ENCODE measurements at regions not wholly inside any gene's neighbourhood (a gene's known extent, or its start where the extent isn't known, plus 50 kb on each side); places are given as distances from the start of the nearest gene placed in this dataset.
A peak's percentile ranks its signal among the peaks of the same experiment; 100 is the strongest.

DNA sequence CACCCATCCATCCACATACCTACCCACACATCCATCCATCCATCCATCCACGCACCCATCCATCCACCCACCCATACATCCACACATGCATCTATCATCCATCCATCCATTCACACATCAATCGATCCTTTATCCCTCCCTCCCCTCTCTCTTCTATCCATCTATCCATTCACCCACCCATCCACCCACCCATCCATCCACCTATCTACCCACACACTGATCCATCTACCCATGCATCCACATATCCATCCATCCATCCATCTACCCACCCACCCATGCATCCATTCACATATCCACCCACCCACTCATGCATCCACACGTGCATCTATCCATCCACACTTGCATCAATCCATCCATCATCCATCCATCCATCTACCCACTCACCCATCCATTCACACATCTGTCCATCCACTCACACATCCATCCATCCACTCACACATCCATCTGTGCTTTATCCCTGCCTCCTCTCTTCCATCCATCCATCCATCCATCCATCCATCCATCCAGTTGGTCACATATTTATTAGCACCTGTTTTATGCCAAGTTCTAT is 366.1 kb downstream of the CTTN start:
- intact Hi-C loops (cut with DNase I), result no loop called here
- ATAC-seq (ENCODE audit: poor library complexity) (no peak), DNase-seq (no peak)

DNA sequence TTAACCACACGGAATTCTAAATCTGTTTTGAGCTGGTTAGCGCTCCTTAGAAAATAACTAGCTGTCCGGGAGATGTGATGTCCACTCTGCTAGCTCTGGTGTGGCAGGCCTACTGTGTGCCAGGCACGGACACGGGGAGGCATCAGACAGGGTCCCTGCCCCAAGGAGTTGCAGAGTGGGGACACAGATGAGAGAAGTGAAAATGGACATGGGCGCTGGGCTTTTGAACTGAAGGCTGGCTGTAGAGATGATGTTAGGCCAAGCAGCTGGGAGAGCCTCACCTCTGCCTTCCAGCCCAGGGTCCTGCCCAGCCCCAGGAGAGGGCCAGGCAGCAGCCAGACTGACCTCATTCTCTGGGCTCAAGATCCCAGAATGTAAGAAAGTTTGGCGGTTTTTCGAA is 368.6 kb downstream of the CTTN start:
- DNase-seq (no peak), ATAC-seq (ENCODE audit: poor library complexity) (no peak)
- intact Hi-C loops (cut with DNase I), result no loop called here

DNA sequence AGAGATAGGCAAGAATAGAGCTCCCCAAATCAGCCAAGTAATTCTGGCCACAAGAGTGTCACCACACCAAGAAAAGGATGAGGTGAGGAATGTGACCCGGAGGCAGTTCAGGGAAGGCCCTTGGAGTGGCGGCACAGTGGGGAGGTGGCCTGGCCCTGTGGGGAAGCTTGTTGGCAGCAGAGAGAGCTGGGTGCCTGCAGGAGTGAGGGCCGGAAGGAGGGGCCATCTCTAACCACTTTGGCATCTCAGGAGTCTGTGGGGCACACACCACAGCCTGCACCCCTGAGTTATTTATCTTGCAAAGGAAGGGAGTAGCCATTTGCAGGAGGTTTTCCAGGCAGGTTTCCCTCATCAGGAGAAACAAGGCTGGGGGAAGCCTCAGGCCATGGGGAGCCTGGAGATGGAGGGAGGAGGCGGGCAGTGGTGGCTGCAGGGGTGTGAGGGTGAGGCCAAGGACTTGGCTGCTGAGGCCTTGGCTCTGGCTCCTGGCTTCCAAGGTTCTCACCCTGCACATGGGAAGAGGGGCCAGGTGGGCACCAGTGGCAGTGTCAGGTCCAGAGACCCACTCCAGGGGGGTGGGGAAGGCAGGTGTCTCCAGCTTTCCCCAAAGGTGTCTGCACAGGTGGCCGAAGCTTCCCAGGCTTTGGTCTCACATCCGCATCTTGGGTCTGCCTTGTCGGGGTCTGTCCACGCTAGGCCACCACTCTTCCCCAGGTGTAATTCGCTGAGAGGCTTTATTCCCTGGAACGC is 370.2 kb downstream of the CTTN start:
- intact Hi-C loops (cut with DNase I), result no loop called here
- no peak for ATAC-seq (ENCODE audit: poor library complexity)
- DNase-seq, result no peak

DNA sequence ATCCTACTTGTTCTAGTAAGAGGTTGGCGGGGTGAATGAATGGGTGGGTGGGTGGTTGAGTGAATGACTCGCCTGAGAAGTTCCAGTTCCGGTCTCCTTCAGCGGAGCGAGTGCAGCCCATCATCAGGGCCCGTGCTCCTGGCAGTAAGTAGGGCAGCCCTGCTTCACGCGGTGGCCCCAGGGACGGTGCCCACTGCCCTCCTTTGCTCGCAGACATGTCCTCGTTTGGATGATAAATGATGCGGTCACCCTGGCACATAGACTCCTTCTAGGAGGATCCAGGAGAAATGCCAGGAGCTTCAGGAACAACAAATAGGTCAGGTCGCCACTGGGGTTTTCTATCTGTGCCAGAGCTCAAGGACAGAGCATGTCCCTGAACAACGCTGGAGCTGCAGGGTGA is 370.8 kb downstream of the CTTN start:
- DNase-seq, result no peak
- intact Hi-C loops (cut with DNase I), result no loop called here
- ATAC-seq (ENCODE audit: poor library complexity), result no peak

DNA sequence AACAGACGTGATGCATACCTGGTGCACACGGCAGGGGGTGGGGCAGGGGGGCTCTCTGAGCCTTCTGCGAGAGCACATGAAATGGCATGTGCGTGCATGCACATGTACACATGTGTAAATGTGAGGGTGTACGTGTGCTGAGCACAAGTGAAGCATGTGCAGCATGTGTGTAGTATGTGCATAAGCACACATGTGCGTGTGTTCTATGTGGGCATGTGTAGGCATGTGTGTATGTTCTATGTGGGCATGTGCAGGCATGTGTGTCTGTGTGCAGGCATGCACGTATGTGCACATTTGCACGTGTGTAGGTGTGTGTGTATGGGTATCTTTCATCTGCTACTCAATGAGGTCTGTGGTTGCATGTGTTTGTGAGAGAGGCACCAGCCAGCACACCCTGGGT is 371.2 kb downstream of the CTTN start:
- DNase-seq (no peak), ATAC-seq (ENCODE audit: poor library complexity) (no peak)
- intact Hi-C loops (cut with DNase I), result no loop called here

DNA sequence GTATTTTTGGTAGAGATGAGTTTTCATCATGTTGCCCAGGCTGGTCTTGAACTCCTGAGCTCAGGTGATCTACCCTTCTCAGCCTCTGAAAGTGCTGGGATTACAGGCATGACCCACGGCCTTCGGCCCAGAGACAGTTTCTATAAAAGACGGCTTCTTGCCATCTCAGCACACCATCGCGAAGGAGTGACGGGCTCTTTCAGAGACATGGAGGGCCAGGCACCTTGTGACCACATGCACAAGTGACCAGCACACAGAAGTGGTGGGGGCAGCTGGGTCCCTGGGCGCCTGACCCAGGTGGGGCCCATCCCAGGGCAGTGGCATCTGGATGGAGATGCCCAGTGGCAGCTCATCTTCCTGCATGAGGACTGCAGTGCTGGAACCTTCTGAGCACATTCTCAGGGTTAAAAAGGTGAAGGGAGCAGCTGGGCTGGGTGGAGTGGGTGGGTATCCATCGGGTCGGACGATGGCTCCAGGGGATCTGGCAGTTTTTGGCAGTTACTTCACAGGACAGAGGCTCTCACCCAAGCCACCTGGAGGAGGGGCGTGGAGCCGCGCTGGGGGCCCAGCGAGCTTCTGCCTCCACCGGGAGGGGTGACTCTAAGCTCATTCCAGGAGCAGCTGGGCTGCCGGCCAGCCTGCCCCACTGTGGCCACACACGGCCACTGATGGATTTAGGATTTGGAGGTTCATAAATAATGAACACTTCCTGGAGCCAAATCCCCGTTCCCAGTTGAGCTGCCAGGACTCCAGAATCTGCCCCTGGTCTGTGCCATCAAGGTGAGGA is 373.0 kb downstream of the CTTN start:
- intact Hi-C loops (cut with DNase I), result no loop called here
- no peak for ATAC-seq (ENCODE audit: poor library complexity)

DNA sequence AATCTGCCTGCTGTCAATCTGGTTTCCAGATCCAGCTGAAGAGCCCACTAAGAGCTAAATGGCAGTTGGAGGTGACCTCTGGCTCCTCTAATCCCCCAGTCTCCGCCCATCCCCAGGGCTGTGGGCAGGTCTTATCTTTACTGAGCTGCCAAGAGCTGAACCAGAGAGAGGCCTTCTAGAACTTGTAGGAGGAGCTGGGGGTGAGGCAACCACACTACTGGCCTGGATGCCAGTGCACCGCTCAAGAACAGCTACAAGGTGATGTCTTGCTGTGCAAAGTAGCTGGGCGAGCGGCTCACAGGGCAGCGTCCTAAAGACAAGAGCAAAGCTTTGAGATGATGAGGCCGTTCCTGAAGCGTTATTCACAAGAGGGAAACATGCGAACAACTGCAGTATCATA is 374.6 kb downstream of the CTTN start:
- intact Hi-C loops (cut with DNase I), result no loop called here
- DNase-seq, result no peak
- no peak for ATAC-seq (ENCODE audit: poor library complexity)

More for the DNA sequence above, 373.0 kb downstream of the CTTN start:
- DNase-seq, result no peak

DNA sequence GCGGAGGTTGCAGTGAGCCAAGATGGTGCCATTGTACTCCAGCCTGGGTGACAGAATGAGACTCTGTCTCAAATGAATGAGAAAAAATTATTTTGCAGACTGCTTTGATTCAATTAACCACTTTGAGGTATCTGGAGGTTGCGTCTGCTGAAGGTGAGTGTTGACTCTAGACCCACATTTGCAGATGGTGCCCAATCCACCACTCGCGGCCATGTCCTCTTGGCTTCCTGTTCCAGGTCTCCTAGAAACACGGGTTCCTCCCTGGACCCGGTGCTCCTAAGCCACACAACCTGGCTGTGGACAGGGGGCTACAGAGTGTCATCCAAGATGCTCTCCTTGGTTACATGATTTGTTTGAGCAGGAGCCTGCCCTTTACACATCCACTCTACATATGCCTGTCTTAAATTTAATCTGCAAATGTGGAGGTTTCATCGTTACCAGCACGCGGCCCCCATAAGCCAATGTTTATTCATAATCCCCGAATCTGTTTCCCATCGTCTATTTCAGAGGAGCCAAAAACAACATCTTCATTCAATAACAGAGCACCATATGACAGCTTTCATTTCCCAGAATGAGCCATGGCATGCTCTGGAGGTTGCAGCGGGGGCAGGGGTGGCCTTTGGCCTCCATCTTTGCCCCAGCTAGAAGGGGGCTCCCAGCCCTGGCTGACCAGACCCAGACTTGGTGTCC is 377.2 kb downstream of the CTTN start:
- ATAC-seq (ENCODE audit: poor library complexity), result no peak

DNA sequence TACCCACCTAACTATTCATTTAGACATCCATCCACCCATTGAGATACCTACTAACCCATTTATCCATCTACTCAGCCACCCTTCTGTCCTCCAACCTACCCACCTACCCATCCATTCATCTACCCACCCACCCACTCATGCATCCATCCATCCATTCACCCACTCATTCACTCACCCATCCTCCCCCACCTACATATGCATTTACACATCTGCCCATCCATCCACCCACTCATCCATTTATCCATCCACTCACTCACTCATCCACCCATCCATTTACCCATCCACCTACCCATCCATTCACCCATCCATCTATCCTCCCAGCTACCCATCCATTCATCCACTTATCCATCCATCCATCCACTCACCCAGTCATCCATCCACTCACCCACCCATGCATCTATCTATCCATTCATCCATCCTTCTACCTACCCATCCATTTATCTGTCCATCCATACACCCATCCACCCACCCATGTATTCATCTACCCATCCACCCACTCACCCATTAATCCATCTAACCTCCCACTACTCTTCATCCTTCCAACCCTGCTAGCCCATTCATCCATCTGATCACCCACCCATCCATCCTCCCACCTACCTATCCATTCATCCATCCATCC is 378.7 kb downstream of the CTTN start:
- intact Hi-C loops (cut with DNase I), result no loop called here
- ATAC-seq (ENCODE audit: poor library complexity) (no peak), DNase-seq (no peak)

More for the DNA sequence above, 377.2 kb downstream of the CTTN start:
- intact Hi-C loops (cut with DNase I), result no loop called here
- no peak for DNase-seq

DNA sequence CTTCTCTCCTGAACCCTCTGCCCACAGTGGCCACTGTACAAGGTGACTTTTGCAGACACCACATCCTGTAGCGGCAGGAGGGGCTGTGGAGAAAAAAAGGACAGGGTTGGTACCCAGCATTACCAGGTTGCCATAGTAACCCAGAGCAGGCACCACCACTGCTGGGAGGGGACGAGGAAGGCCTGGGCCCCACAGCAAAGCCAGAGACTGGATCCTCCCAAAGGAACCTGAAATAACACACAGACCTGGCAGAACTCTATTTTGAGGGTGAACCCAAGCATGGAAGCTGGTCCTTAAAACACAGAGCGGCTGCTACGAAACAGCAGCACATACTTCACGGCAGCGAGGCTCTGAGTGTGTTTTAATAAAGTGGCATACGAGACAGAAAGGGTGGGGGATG is 380.6 kb downstream of the CTTN start:
- intact Hi-C loops (cut with DNase I), result no loop called here
- DNase-seq (no peak), ATAC-seq (ENCODE audit: poor library complexity) (no peak)

DNA sequence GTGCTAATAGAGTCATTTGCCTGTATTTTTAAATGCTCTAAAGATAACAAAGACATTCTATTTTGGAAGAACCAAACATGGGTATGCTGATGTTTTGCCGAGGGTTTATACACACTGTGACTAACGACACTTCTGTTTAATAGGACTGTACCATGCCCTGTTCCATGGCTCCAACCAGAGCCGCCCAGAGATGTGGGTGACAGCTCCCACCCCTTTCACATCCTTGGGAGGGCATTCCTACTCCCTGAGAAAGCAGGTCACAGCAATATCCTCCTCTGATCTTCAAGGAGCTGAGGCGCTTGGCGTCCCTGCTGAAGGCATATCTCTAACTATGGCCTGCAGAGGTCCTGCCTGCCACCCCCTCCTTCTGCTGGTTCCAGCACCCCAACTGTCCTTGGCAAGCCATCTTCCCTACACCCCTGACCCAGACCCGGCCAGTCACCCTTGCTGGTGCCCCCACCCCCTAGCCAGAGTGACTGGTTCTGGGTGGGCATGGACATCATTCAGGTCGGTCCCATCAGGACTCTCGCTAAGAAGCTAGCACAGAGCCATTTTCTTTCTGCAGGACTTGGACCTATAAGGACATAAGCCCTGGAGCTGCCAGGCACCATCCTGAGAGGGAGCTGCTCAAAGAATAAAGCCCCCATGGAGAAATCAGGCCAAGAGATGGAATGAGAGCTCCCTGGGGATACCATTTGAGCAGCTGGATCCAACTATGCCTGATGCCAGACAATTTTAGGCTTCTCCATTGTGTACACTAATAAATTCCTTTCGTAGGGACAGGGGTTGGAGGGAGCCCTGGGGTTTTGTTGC is 381.3 kb downstream of the CTTN start:
- no peak for DNase-seq
- intact Hi-C loops (cut with DNase I), result no loop called here
- ATAC-seq (ENCODE audit: poor library complexity), result no peak

DNA sequence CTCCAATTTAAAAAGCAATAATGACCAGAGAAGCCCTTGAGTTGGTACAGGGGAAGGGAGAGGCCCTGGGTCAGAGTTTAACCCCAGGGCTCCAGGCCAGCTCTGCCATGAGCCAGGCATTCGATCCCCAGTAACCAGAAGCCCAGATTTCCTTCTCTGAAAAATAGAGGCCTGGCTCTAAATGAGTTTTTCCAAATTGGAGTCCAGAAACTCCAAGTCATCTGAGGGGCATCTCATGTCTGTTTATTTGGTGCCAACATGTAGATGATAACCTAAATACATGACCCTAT is 381.9 kb downstream of the CTTN start:
- ATAC-seq (ENCODE audit: poor library complexity) (no peak), DNase-seq (no peak)
- intact Hi-C loops (cut with DNase I), result no loop called here

DNA sequence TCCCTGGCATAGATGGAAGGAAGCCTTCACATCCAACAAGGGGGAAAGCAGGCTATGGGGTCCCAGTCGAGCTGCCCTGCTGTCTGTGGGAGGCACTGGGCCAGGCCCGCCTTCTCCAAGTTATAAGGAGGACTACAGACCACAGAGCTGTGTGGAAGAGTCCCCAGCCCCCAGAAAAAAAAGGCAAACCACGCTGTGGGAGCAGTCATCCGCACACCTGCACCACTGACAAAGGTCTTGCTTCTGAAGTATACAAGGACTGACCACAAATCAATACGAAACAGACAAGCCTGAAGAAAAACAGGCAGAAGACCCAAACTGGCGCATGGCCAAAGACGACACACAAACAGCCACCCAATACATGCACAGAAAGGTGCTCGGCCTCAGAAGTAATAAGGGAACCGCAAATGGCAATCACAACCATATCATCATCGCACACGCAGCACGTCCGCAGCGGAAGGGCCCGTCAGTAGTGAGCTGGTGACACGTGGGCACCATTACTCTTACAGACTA is 384.1 kb downstream of the CTTN start:
- ATAC-seq (ENCODE audit: poor library complexity), result no peak
- no peak for DNase-seq
- intact Hi-C loops (cut with DNase I), result no loop called here

DNA sequence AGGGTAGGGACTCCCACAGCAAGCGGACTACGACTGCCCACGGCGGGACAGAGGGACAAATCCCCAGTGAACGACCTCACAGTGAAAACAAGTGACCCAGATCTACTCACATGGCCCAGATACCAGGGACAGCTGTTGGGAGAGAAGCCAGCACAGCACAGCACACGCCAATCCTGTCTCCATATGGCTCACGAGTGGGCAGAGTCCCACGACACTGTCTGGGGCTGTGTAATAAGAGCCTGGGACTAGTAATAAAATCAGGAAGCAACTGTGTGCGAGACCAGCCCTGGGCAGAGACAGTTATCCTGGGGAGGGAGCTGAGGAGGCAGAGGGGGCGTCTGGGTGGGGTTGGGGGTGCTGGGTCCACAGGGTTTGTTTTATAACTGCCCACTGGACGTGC is 385.0 kb downstream of the CTTN start:
- DNase-seq, result no peak
- intact Hi-C loops (cut with DNase I), result no loop called here
- peak; percentile 12 for ATAC-seq (ENCODE audit: poor library complexity)

DNA sequence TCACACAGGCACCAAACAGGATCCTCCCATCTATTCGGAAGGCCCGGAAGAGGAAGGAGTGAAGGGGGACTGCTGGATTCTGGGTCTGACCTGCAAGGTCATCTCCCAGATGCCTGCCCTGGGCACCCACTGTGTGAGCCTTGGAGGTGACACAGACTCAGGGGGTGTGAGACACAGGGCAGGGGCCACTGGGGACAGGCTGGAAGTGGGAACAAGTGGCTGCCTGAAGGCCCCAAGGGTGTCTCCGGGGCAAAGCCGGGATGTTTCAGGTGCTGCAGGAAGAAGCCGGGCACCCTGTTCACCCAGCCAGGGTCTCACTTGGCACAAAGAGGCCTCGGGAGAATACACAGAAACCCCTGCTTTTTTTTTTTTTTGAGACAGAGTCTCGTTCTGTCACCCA is 385.5 kb downstream of the CTTN start:
- DNase-seq (no peak), ATAC-seq (ENCODE audit: poor library complexity) (no peak)
- intact Hi-C loops (cut with DNase I), result no loop called here

DNA sequence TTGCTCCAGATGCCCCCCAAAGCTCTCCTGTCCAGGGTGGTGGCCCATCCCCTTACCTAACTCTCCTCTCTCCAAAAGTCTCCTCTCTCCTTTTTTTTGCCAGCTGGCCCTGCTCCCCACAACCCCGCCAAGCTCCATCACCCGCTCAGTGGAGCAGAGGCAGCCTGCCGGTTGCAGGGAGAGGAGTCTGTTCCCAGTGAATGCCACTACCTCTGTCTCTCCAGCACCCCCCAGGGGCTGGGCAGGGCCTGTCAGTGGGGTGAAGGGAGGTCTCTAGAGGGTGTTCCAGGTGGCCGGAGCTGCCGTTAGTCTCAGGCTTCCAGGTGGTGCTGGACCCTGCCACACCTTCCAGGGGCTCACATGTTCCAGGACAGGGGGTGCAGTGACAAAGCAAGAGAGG is 387.0 kb downstream of the CTTN start:
- intact Hi-C loops (cut with DNase I), result no loop called here
- ATAC-seq (ENCODE audit: poor library complexity), result no peak
- DNase-seq, result no peak

DNA sequence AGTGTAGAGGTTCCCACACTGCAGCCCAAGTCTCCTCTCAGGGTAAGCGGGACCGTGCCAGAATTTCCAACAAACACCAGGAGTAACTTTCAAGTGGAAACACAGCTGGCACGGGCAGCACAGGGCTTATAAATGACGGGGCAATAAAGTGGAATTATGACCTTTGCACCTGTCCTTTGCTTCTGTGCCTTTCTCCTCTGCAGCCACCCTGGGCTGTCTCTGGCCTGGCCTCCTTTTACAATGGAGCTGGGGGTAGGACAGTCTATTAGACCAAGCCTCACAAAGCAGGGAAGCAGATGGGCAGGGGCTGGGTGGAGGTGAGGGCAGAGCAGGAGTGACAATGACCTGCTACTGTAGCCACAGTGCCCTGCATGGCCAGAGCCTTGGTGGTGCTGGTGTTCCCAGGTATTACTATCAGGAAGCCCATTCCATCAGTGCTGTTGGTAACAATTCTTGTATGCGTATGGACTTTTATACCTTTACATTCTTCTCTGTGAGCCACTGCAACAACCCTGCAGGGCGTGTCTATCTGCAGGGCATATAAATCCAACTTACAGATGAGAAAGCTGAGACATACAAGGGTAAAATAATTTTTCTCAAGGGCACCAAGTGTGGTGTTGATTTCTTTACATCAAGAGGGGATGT is 387.8 kb downstream of the CTTN start:
- ATAC-seq (ENCODE audit: poor library complexity) (no peak), DNase-seq (no peak)
- intact Hi-C loops (cut with DNase I), result no loop called here
